PC-9 (cell line): ENCODE measurements at regions not wholly inside any gene's neighbourhood (a gene's known extent, or its start where the extent isn't known, plus 50 kb on each side); places are given as distances from the start of the nearest gene placed in this dataset.

Experiments used
- EZH2 ChIP-seq: fragments of 200-600 bp; sonication (generic); IDR thresholded peaks from 2 replicates; pipeline ENCODE4 v1.8.0; 2017; ENCODE audit warnings: antibody characterized with exemption, low read depth
- TF ChIP-seq, protein P1 (sequence below): fragments of 200-600 bp; sonication (generic); conservative IDR thresholded peaks from 2 replicates; pipeline ENCODE4 v1.6.1; 2017; ENCODE audit warnings: mixed run types, antibody characterized with exemption, mild to moderate bottlenecking, moderate library complexity

DNA sequence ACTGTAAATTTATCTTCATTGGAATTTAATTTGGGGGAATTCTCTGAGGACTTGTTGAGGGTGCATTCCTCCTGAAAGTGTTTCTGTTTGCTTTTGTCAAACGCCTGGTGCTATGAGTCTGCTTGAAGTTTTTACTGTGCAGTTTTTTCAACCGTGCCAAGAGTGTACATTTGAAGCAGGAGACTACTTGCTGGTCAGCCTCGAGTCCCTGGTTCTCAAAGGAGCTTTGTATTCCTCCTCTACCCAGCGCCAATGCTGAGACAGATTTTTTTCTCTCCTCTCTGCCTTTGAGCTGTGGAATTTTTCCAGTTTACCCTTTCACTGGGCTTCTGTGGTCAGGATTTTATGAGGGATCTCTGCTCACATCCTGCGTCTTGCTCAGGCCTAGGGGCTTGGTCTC is 62.1 kb downstream of the NPY start:
- TF ChIP-seq, protein P1, sequence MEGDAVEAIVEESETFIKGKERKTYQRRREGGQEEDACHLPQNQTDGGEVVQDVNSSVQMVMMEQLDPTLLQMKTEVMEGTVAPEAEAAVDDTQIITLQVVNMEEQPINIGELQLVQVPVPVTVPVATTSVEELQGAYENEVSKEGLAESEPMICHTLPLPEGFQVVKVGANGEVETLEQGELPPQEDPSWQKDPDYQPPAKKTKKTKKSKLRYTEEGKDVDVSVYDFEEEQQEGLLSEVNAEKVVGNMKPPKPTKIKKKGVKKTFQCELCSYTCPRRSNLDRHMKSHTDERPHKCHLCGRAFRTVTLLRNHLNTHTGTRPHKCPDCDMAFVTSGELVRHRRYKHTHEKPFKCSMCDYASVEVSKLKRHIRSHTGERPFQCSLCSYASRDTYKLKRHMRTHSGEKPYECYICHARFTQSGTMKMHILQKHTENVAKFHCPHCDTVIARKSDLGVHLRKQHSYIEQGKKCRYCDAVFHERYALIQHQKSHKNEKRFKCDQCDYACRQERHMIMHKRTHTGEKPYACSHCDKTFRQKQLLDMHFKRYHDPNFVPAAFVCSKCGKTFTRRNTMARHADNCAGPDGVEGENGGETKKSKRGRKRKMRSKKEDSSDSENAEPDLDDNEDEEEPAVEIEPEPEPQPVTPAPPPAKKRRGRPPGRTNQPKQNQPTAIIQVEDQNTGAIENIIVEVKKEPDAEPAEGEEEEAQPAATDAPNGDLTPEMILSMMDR, result no peak
- no peak for TF ChIP-seq EZH2
